PC-9 (cell line): ENCODE measurements at regions not wholly inside any gene's neighbourhood (a gene's known extent, or its start where the extent isn't known, plus 50 kb on each side); places are given as distances from the start of the nearest gene placed in this dataset.

Source experiments
- BruUV-seq: library from RNA; stranded (reverse); fragments of 400-500 nt; replicated peaks from 2 replicates; lab custom pipeline; 2021; lab: Mats Ljungman, UMichigan
- CTCF ChIA-PET: fragments of 300-600 bp; sonication (Branson Sonifier 250); formaldehyde crosslinking; loops from one replicate; lab custom pipeline; 2022; ENCODE audit warnings: antibody characterized with exemption; lab: Charles Lee
- POLR2A ChIA-PET: fragments of 300-600 bp; sonication (Branson Sonifier 250); formaldehyde crosslinking; loops from one replicate; lab custom pipeline; 2022; ENCODE audit warnings: antibody characterized with exemption; ENCODE audit not compliant: unreplicated experiment; lab: Charles Lee
- DNase-seq, 2 experiments: peaks; one replicate each; pipeline versions ENCODE4 v3.0.0 to v3.0.0-alpha.2; 2015 to 2022; ENCODE audit warnings: mixed read lengths in 1 of 2
- H2AFZ ChIP-seq: fragments of 200-600 bp; sonication (generic); 2 replicates; pipeline ENCODE4 v1.8.1; 2017; ENCODE audit warnings: antibody characterized with exemption
- H3F3A ChIP-seq: fragments of 200-600 bp; sonication (generic); 2 replicates; pipeline ENCODE4 v1.8.1; 2017; ENCODE audit warnings: antibody characterized with exemption, mild to moderate bottlenecking, low read depth; ENCODE audit not compliant: insufficient read depth
- H3K27ac ChIP-seq: fragments of 200-600 bp; sonication (generic); 2 replicates; pipeline ENCODE4 v1.6.1; 2016; ENCODE audit warnings: mixed run types
- H3K27me3 ChIP-seq: fragments of 200-600 bp; sonication (generic); 2 replicates; pipeline ENCODE4 v1.6.1; 2016; ENCODE audit warnings: low read depth, mixed run types; ENCODE audit not compliant: insufficient read depth
- H3K36me3 ChIP-seq: fragments of 200-600 bp; sonication (generic); 2 replicates; pipeline ENCODE4 v1.6.1; 2016; ENCODE audit warnings: low read depth, mixed run types
- H3K4me1 ChIP-seq: fragments of 200-600 bp; sonication (generic); replicated peaks from 2 replicates; pipeline ENCODE4 v1.6.1; 2016; ENCODE audit warnings: mixed run types; ENCODE audit not compliant: insufficient read depth
- H3K4me2 ChIP-seq: fragments of 200-600 bp; sonication (generic); 2 replicates; pipeline ENCODE4 v1.6.1; 2017; ENCODE audit warnings: mixed run types
- H3K4me3 ChIP-seq: fragments of 200-600 bp; sonication (generic); 2 replicates; pipeline ENCODE4 v1.6.1; 2016; ENCODE audit warnings: mixed run types
- H3K79me2 ChIP-seq: fragments of 200-600 bp; sonication (generic); 2 replicates; pipeline ENCODE4 v1.6.1; 2017; ENCODE audit warnings: low read depth, mixed run types
- H3K9me2 ChIP-seq: fragments of 200-600 bp; sonication (generic); 2 replicates; pipeline ENCODE4 v1.8.1; 2017; ENCODE audit warnings: mild to moderate bottlenecking; ENCODE audit not compliant: insufficient read depth
- H3K9me3 ChIP-seq: fragments of 200-600 bp; sonication (generic); 2 replicates; pipeline ENCODE4 v1.8.1; 2016; ENCODE audit warnings: low read depth; ENCODE audit not compliant: insufficient read depth
- H4K20me1 ChIP-seq: fragments of 200-600 bp; sonication (generic); 2 replicates; pipeline ENCODE4 v1.8.1; 2017; ENCODE audit not compliant: insufficient read depth
- EZH2 ChIP-seq: fragments of 200-600 bp; sonication (generic); IDR thresholded peaks from 2 replicates; pipeline ENCODE4 v1.8.0; 2017; ENCODE audit warnings: antibody characterized with exemption, low read depth
- intact Hi-C: fragments of 100-400 bp; cut with micrococcal nuclease; formaldehyde crosslinking; loops from one replicate; pipeline ENCODE4 v1.10.0; 2022; ENCODE audit not compliant: unreplicated experiment
- TF ChIP-seq, protein P1 (sequence below): fragments of 200-600 bp; sonication (generic); conservative IDR thresholded peaks from 2 replicates; pipeline ENCODE4 v1.6.1; 2017; ENCODE audit warnings: mixed run types, antibody characterized with exemption, mild to moderate bottlenecking, moderate library complexity

DNA sequence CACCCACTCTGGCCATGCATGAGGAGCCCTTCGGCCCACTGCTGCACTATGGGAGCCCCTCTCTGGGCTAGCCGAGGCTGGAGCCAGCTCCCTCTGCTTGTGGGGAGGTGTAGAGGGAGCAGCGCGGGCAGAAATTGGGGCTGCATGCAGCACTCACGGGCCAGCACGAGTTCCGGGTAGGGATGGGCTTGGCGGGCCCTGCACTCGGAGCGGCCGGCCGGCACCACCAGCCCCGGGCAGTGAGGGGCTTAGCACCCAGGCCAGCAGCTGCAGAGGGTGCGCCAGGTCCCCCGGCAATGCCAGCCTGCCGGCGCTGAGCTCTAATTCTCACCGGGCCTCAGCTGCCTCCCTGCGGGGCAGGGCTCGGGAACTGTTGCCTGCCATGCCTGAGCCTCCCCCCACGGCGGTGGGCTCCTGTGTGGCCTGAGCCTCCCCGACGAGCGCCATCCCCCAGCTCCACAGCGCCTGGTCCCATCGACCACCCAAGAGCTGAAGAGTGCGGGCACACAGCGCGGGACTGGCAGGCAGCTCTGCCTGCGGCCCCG lies 209.0 kb downstream of the LTN1 start:
- no peak overlapping the region for H3K27ac ChIP-seq
- POLR2A ChIA-PET, result no interaction called here
- TF ChIP-seq, protein P1, sequence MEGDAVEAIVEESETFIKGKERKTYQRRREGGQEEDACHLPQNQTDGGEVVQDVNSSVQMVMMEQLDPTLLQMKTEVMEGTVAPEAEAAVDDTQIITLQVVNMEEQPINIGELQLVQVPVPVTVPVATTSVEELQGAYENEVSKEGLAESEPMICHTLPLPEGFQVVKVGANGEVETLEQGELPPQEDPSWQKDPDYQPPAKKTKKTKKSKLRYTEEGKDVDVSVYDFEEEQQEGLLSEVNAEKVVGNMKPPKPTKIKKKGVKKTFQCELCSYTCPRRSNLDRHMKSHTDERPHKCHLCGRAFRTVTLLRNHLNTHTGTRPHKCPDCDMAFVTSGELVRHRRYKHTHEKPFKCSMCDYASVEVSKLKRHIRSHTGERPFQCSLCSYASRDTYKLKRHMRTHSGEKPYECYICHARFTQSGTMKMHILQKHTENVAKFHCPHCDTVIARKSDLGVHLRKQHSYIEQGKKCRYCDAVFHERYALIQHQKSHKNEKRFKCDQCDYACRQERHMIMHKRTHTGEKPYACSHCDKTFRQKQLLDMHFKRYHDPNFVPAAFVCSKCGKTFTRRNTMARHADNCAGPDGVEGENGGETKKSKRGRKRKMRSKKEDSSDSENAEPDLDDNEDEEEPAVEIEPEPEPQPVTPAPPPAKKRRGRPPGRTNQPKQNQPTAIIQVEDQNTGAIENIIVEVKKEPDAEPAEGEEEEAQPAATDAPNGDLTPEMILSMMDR, result no peak
- no peak for TF ChIP-seq EZH2

DNA sequence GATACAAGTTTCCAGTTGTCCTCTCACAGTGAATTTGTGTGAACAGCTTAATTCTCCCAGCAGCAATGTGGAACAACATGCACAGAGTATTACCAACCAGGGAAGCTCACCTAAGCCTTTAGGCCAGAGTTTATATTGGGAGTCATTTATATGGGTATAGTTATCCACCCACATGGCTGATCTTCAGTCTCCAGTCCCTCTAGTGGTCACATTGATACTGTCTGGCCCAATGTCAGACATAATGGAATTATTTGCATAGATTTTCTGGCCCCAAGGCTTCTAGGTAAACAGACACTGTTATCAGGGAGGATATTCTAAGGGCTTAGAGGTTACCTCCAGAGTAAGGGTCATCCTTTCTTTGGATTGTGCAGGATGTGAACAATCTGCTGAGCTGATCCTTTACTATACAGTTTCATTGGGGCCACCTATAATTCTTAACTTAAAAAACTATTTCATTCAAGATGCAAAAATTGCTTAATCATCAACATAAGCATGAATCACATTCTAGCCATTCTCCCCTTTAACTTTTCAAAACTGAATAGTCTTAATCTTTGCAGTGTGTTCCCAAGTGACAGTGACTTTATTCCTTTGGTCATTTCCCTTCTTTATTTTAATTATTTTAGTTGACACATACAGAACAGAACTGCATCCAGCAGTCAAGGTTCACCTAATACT lies 210.9 kb downstream of the LTN1 start:
- intact Hi-C loops, result no loop called here
- no peaks in the 10 kb centered on the region for H3K9me2 ChIP-seq
- TF ChIP-seq, protein P1, result peak; percentile 53
- TF ChIP-seq EZH2, result no peak
- no peaks in the 10 kb centered on the region for H3K27me3 ChIP-seq
- no peak for DNase-seq
- H3K9me3 ChIP-seq, result no peaks in the 10 kb centered on the region
- no peaks in the 10 kb centered on the region for H3K79me2 ChIP-seq
- no peak overlapping the region for H3K4me3 ChIP-seq
- POLR2A ChIA-PET, result no interaction called here
- no peaks in the 10 kb centered on the region for H3K4me1 ChIP-seq
- no peaks in the 10 kb centered on the region for H3F3A ChIP-seq
- H4K20me1 ChIP-seq, result no peaks in the 10 kb centered on the region
- no peak overlapping the region for H2AFZ ChIP-seq
- H3K27ac ChIP-seq, result no peak overlapping the region
- H3K4me2 ChIP-seq, result no peak overlapping the region
- BruUV-seq, result no TSS peak
- CTCF ChIA-PET, result no interaction called here
- H3K36me3 ChIP-seq, result no peaks in the 10 kb centered on the region

More for the DNA sequence above, 209.0 kb downstream of the LTN1 start:
- no peaks in the 10 kb centered on the region for H3K36me3 ChIP-seq
- H3K9me3 ChIP-seq, result no peaks in the 10 kb centered on the region
- CTCF ChIA-PET, result no interaction called here
- no peak overlapping the region for H3K4me3 ChIP-seq
- no peaks in the 10 kb centered on the region for H3K79me2 ChIP-seq
- intact Hi-C loops, result no loop called here
- no peak overlapping the region for H2AFZ ChIP-seq
- BruUV-seq, result no TSS peak
- no peaks in the 10 kb centered on the region for H4K20me1 ChIP-seq
- no peak for DNase-seq
- H3K4me2 ChIP-seq, result no peak overlapping the region
- no peaks in the 10 kb centered on the region for H3K27me3 ChIP-seq
- H3K9me2 ChIP-seq, result no peaks in the 10 kb centered on the region
- no peaks in the 10 kb centered on the region for H3K4me1 ChIP-seq
- H3F3A ChIP-seq, result no peaks in the 10 kb centered on the region

DNA sequence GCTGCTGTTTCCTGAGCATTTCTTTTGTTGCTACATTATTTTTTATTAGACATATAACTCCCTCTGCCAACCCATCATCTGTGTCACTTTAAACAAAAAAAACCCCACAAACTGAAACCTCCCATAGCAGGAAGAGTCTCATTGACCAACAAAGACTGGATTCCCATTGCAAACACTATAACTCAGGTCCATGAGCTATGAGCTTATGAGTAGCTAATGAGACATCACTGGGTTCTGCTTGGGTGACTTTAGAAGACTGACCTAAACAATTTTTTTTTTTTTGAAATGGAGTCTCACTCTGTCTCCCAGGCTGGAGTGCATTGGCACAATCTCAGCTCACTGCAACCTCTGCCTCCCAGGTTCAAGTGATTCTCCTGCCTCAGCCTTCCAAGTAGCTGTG lies 212.8 kb downstream of the LTN1 start:
- H3K4me3 ChIP-seq, result no peak overlapping the region
- intact Hi-C loops, result no loop called here
- H3K27ac ChIP-seq, result no peak overlapping the region
- H3K9me2 ChIP-seq, result no peaks in the 10 kb centered on the region
- no peaks in the 10 kb centered on the region for H3K79me2 ChIP-seq
- no peak overlapping the region for H3K4me2 ChIP-seq
- ChIA-PET CTCF (interaction anchor here (0.7 kb wide), 1 partner anchor 162 kb away, joined by 5 read pairs; no protein-coding TSS in a partner anchor), POLR2A (no interaction called here)
- TF ChIP-seq, protein P1, result no peak
- no peak for TF ChIP-seq EZH2
- DNase-seq, result no peak
- H4K20me1 ChIP-seq, result no peaks in the 10 kb centered on the region
- no peaks in the 10 kb centered on the region for H3K9me3 ChIP-seq
- H2AFZ ChIP-seq, result no peak overlapping the region
- no peaks in the 10 kb centered on the region for H3K36me3 ChIP-seq
- no peaks in the 10 kb centered on the region for H3F3A ChIP-seq
- BruUV-seq, result no TSS peak
- H3K27me3 ChIP-seq, result no peaks in the 10 kb centered on the region
- H3K4me1 ChIP-seq, result no peaks in the 10 kb centered on the region
